Loucy (cell line): ENCODE measurements at regions not wholly inside any gene's neighbourhood (a gene's known extent, or its start where the extent isn't known, plus 50 kb on each side); places are given as distances from the start of the nearest gene placed in this dataset.

Experiments
- EZH2phosphoT487 ChIP-seq: fragments of 200-600 bp; IDR thresholded peaks from 2 replicates; pipeline ENCODE4 v1.6.1; 2018; ENCODE audit warnings: antibody characterized with exemption, mild to moderate bottlenecking, moderate library complexity, borderline replicate concordance
- TF ChIP-seq, protein P1 (sequence below): fragments of 200-600 bp; sonication (generic); conservative IDR thresholded peaks from 2 replicates; pipeline ENCODE4 v1.5.1; 2014; ENCODE audit warnings: mild to moderate bottlenecking, antibody characterized with exemption, low read length

- TF ChIP-seq, protein P1, sequence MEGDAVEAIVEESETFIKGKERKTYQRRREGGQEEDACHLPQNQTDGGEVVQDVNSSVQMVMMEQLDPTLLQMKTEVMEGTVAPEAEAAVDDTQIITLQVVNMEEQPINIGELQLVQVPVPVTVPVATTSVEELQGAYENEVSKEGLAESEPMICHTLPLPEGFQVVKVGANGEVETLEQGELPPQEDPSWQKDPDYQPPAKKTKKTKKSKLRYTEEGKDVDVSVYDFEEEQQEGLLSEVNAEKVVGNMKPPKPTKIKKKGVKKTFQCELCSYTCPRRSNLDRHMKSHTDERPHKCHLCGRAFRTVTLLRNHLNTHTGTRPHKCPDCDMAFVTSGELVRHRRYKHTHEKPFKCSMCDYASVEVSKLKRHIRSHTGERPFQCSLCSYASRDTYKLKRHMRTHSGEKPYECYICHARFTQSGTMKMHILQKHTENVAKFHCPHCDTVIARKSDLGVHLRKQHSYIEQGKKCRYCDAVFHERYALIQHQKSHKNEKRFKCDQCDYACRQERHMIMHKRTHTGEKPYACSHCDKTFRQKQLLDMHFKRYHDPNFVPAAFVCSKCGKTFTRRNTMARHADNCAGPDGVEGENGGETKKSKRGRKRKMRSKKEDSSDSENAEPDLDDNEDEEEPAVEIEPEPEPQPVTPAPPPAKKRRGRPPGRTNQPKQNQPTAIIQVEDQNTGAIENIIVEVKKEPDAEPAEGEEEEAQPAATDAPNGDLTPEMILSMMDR = no peak
- no peak for TF ChIP-seq EZH2phosphoT487
These were observed 457.1 kb upstream of the TENM4 start for GRCh38 chr11:79897896-79898295.
